ENCODE measurements at regions not wholly inside any gene's neighbourhood (a gene's known extent, or its start where the extent isn't known, plus 50 kb on each side); places are given as distances from the start of the nearest gene placed in this dataset.

DNA sequence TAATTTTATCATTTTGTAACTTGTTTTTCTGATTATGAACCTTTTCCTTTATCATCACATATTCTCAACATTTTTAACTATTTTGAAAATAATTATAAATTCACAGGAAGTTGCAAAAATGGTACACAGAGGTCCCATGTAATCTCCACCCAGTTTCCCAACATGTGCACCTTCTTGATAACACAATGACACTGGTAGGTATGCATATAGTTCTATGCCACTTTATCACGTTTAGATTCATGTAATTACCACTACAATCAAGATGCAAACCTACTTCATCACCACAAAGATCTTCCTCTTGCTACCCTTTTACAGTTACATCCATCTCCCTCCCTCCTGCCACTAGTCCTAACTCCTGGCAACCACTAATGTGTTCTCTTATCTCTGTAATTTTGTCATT, 413.9 kb downstream of the SHQ1 start:
- peak; percentile 53 for DNase-seq (ENCODE audit: low spot score)

DNA sequence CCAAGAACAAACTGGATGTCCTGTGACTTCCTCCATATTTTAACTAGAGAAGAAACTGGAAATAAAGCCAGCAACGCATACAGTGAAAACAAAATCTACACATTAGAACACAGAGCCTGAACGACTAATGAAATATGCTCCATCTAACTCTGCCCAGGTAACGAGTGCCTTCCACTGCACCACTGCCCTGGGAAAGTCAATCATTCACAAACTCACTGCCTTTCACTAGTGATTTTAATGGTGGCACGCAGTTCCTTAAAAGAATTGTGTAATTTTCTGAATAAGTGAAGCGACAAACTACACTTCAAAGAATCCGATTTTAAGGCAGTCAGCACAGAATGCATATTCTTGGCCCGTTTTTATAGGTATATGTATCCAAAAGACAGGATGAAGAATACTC, 416.0 kb downstream of the SHQ1 start:
- DNase-seq (ENCODE audit: low spot score), result no peak

DNA sequence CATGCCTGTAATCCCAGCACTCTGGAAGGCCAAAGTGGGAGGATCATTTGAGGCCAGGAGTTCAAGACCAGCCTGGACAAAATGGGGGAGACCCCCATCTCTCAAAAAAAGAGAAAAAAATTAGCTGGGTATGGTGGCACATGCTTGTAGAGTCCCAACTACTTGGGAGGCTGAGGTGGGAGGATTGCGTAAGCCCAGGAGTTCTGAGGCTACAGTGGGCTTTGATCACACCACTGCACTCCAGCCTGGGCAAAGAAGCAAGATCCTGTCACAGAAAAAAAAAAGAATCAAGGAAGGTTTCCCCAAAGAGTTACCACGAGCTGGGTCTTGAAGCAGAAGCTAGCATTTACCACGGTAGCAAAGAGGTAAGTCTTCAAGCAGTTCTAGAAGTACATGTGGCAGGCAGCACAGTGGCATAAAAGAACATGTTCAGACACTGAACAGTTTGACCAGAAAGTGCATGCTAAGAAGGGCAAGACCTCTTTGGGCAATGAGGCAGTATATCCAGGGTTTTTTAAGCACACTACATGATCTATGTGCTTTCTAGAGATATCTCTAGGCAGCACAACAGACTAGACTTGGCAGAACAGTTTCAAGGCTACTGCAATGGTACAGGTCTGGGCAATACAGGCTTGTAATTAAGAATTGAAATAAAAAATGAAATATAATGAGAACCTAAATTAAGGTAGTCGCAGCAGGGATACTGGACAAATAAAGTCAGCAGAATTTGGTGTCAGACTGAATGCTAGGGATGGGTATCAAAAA, 418.5 kb downstream of the SHQ1 start:
- DNase-seq (ENCODE audit: low spot score), result peak; percentile 32

DNA sequence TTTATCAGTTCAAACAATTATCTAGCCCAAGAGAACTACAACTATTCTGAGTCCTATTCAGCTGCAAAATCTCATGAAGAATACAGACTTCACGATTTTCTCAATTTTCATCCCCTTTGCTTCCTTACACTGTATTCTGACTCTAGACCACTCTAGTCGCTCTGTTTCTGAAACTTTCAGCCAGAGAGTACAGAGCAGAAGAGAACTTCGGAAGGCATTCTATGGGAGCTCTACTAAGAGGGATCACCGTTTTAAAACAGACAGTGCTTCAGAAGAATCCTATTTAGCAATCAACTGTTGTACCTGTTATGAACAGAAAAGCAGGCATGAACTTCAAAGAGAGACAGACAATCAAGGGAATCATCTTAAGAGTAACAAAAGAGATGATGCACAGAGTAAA, 419.4 kb downstream of the SHQ1 start:
- DNase-seq (ENCODE audit: low spot score), result no peak

DNA sequence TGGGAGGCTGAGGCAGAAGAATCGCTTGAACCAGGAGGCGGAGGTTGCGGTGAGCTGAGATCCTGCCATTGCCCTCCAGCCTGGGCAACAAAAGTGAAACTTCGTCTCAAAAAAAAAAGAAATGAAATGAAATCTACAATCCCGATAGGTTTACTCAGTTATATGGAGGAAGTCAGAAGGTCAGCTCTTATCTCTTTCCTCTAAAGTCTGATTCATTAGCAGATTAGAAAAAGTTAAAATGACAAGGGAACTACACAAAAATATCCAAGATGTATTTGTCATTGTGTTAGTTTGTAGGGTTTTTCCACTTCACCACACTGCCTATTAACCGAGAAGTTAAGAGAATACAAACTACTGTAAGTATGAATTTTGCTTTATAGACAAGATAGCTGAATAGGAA, 420.6 kb downstream of the SHQ1 start:
- no peak for DNase-seq (ENCODE audit: low spot score)

DNA sequence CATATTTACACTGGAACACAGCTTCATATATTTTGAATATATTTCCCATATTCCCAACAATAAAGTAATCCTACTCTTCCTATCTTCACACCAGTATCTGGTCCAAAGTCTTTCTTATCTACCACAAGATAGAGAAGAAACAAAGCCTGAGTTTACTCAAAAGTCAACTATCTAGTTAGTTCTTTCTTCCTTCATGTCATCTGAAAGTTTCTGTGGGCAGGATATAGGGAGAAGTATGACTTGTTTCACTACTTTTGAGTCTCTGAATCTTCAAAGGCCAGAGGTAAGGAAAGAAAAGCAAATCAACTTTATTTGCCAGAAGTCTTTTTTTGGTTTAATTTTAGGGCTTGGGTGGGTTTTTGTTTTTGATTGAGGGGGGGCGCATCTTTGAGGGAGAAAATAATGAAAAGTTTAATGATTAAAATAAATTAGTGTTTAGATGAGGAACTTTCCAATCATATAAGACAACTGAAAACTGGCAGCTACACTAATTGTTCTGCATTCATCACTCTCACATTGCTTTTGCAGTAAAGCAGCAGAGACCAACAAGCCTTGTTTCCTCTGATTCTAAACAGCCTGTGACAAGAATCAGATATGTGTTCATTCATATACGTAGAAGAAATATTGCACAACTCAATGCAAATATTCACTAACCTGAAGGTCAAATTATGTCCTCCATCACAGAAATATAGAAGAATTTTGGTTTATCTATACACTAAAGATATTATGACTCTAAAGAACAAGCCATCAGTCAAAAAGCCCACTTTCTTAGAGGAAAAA, 421.4 kb downstream of the SHQ1 start:
- DNase-seq (ENCODE audit: low spot score), result no peak

DNA sequence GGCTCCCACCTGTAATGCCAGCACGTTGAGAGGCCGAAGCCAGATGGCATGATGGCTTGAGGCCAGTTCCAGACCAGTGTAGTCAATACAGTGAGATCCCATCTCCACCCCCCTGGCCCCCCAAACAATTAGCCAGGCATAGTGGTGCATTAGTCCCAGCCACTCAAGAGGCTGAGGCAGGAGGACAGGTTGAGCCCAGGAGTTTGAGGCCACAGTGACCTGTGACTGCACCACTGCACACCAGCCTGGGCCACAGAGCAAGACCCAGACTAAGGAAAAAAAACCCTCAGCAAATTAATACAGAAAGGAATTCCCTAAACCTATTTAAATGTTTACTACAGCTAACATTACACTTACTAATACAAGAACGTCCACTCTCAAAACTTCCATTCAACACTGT, 424.6 kb downstream of the SHQ1 start:
- no peak for DNase-seq (ENCODE audit: low spot score)

DNA sequence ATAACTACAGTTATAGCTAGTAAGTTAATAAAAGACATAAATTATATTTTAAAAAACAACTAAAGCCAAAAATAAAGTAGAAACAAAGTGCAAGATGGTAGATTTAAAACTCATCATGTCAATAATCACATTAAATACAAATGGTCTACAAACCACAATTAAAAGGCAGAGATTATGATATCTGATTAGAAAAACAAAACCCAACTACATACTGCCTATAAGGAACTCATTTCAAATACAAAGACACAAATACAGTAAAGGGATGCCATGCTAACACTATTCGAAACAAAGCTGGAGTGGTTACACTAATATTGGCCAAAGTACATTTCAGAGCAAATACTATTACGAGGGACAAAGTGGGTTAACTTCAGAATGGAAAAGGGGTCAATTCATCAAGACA, 426.5 kb downstream of the SHQ1 start:
- no peak for DNase-seq (ENCODE audit: low spot score)

DNA sequence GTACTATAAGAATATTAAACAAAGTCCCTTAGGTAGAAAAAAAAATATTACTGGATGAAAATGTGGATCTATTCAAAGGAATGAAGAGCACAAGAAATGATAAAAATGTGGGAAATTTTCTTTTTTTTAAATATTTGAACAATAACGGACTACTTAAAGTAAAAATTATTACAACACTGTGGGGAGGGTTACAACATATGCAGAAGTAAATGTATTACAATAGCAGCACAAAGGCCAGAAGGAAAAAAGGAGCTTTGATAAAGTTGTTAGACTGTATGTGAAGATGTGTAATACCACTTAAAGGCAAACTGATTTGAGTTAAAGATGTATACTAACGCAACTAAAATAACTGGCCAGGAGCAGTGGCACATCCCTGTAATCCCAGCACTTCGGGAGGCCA, 427.1 kb downstream of the SHQ1 start:
- no peak for DNase-seq (ENCODE audit: low spot score)

DNA sequence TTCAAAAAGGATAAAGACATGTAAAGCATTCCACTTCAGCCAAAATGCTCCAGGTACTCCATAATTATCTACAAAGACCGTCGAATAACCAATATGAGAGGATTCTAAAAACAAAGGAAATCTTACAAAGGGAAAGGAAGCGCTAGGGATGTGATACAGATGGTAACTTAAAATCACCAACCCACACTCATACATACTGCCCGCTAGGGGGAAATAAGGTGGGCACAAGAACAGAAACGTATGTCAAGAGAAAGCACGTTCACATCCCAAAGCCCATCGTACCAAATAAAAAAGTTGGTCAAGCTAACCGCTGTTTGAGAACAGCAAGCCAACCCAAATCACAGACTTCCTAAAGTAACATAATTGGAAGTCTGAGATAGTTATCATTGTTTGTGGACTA, 429.4 kb downstream of the SHQ1 start:
- no peak for DNase-seq (ENCODE audit: low spot score)

DNA sequence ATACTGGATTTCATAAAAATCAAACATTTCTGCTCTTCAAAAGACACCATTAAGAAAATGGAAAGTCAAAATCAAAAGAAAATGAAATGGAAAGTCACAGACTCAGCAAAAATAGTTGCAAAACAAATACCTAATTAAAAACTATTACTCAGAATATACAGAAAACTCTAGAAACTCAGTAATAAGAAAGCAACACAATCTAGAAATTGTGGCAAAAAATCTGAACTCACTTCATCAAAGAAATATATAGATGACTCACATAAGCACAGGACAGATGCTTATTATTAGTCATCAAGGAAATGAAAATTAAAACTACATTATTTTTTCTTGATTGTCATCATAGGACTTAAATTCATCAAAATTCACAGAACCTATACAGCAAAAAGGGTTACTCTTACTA, 430.0 kb downstream of the SHQ1 start:
- no peak for DNase-seq (ENCODE audit: low spot score)

DNA sequence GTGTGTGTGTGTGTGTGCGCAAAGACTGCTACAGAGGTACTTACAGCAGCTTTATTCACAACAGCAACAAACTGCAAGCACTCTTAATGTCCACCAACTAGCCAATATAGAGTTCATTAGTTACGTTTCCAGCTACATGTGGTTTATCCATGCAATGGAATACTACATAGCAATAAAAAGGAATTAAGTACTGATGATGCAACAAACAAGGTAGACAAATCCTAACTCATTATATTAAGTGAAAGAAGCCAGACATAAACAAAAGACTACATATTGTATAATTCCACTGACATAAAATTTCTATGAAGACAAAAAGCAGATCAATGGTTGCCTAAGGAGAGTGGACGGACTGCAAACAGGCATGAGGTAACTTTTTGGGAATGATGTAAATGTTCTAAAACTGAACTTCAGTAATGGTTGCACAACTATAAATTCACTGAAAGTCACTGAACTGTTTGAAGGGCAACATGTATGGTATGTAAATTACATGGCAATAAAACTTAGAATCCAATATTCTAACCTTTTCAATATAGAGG, 433.7 kb downstream of the SHQ1 start:
- DNase-seq (ENCODE audit: low spot score), result no peak

DNA sequence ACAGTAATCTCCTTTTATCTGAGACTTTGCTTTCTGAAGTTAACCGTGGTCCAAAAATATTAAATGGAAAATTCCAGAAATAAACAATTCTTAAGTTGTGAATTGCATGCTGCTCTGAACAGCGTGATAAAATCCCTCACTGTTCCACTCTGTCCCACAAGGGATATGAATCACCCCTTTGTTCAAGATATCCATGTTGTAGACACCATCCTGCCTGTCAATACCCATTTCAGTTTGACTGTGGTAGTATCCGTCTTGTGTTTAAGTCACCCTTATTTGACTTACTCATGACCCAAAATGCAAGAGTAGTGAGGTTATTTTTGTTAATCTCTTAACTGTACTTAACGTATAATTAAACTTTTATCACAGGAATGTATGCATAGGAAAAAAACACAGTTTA, 435.0 kb downstream of the SHQ1 start:
- no peak for DNase-seq (ENCODE audit: low spot score)

DNA sequence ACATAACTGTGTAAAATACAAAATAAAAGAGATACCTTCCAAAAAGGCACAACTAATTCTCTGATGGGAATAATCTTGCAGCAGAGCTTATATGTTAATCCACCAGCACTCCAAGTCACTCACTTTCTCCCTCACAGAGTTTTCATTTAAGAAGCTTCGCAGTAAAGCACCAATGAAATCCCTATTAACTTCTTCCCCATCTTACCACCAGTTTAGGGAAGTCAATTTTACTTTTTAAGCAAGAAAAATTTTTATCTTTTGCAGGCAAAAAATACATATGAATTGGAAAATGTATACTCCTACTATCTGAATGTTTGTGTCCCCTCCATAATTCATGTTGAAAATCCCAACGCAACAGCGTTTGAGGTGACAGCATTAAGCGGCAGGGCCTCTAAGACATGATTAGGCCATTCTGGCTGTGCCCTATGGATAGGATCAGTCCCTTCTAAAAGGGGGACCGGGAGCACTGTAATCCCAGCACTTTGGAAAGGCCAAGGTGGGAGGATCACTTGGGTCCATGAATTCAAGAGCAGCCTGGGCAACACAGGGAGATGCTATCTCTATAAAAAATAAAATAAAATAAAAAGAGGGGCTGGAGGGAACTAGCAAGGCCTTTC, 435.8 kb downstream of the SHQ1 start:
- DNase-seq (ENCODE audit: low spot score), result no peak

DNA sequence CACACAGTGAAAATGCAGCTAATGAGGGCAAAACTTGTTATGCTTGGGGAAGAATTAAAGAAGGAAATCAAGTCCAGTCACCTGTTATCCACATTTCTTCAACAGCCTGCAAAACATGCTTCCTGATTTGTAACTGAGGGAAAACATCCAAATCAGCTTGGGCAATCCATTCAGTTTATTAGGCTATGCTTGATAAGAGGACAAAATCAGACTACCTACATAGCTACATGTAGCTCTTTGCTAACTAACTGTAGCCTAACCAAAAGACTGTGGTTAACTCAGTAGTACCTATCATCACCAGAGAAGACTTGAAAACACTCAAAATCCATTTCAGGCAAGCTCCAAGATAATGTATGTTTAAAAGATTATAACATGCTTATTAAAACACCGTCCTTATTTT, 436.4 kb downstream of the SHQ1 start:
- no peak for DNase-seq (ENCODE audit: low spot score)

DNA sequence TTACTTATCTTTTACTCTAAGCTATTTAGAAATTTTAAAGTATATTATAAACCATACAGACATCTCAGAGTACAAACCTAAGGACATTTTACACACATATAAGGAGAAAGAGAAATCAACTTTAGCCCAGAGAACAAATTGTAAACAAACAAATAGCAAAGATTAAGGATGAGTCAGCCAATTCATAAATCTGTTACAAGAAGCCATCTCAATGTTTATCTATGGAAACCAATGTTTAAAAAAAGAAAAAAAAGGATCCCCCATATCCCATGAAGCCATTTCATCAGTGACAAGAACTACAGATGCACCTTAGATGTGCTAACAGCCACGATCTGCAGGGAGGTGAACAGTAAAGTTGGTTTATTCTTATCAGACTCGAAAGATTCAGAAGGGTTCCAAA, 437.1 kb downstream of the SHQ1 start:
- DNase-seq (ENCODE audit: low spot score), result no peak

DNA sequence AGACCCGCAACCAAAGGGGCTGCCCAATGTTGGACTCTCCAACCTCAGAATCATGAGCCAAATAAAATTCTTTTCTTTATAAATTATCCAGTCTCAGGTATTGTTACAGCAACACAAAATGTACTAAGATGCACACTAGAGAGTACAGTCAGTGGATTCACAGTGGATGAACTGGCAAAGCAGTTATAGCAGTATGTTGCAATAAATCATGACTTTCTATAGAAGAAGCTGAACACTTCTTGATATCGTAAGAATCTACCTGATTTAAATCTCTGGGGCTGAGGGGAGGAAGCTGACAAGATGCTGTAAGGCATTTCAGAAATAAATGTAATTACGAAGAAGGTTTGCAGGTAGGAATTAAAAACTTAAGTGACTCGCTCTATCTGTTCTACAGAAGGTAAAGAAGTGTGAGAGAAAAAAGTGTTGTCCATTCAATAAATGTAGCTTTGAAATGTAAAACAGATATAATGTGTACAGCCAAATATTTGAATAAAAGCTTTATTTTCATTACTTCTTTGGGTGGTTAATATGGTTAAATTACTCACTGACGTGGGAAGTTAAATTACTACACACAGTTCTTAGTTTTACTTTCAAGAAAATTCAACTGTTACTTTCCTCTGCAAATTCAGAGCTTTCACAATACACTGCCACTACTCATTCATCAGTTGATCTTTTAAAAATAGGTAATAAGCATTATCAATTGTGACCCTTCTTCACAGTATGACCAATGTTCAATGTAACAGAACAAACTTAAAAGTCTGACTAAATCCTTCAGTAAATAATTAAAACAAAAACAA, 439.1 kb downstream of the SHQ1 start:
- DNase-seq (ENCODE audit: low spot score), result no peak

DNA sequence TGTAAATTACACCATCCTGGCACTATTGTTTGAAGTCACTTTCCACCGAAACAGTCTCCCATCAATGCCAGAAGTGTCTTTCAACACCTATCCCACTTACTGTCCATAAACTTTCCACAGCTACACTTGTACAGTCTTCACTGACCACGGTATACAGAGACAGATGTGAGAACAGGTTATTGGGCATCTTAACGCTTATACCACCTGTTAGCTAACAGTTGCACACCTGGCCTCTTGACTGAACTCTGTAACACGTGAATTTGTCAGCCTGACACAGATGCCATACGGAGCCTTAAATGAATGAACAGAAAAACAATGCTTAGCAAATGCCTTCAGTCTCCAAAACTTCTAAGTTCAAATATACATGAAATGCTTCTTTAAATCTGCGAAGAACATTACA, 440.5 kb downstream of the SHQ1 start:
- DNase-seq (ENCODE audit: low spot score), result no peak

DNA sequence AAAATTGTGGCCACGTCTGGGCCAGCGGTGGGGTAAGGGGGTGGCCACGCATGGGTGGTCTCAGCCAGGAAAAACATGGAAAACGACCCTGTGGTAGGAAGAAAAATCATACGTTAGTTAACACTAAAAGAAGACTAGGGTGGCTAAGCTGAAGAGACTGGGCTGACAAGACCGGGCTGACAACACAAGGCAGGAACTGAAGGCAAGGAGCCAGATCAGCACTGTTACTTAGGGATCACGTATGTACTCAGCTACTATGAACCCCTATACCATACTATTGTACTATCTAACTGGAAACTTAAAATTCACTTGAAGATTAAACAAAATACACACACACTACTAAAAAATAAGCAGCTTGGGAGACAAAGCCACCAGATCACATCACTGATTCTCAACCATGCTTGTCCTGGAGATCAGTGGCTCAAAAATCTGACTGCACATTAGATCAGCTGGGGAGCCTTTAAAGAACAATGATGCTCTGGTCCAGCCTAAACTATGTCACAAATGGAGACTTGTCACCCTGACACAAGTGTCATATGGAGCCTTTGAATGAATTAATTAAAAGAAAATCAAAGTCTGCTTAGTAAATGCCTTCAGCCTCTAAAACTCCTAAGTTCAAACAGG, 442.2 kb downstream of the SHQ1 start:
- no peak for DNase-seq (ENCODE audit: low spot score)

DNA sequence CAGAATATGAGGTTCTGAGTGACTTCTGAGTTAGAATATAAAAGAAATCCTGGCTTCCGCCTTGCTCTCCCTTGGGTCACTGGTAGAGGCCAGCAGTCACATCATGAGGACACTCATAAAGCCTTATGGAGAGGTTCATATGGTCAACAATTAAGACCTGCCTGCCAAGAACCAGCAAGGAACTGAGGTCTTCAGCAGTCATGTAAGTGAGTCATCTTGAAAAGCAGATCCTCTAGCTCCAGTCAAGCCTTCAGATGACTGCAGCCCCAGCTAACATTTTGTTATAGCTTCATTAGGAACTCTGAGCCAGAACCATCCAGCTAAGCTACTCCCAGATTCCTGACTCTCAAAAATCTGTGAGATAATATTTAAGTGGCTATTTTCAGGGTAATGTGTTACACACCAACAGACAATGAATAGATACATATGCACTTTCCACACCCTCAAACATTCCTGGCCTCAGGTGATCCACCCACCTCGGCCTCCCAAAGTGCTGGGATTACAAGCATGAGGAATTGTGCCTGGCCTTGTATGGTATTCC, 447.2 kb downstream of the SHQ1 start:
- DNase-seq (ENCODE audit: low spot score), result no peak

DNA sequence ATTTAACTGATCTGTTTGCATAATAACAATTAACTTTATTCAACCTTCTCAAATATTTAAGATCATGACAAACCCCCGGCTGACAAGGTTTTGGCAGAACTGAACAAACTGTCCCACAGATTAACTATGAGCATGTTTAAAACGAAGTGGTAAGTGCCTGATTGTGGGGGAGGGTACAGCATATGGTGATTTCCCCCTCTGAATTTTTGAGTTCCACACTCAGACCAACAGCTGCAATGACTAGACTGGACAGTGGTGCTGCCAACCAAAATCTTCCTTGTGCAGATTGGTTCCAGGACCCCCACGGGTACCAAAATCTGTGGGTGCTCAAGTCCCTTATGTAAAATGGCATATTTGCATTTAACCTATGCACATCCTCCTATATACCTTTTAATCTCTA, 449.5 kb downstream of the SHQ1 start:
- no peak for DNase-seq (ENCODE audit: low spot score)

DNA sequence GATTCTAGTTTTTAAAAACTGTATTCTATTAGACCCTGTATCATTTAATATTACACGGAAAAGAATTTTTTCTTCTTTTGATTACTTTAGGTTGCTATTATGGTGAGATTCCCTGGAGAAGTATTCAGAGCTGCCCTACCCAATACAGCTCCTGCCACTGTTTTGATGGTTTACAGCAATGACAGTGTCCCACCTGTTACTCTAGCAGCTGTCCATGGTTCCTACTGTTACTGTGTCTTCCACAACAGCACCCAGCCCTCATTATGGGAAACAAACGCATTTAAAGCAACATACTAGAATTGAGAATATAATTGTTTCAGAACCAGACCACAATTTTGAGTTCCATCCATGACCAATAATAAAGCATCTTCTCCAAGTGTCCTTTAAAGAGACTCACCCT, 450.7 kb downstream of the SHQ1 start:
- DNase-seq (ENCODE audit: low spot score), result no peak
